ENCODE measurements at regions not wholly inside any gene's neighbourhood (a gene's known extent, or its start where the extent isn't known, plus 50 kb on each side); places are given as distances from the start of the nearest gene placed in this dataset.

- TF ChIP-seq CTCF (IDR thresholded peaks at IDR 0.05; ENCODE audit: insufficient read depth, missing control alignments), result no peak
- DNase-seq (ENCODE audit: insufficient read length, low spot score) (no peak), FAIRE-seq (no peak)
Observed at GRCh38 chr7:46468753-46469356, 547.8 kb upstream of the IGFBP3 start.

- no peak for TF ChIP-seq CTCF (IDR thresholded peaks at IDR 0.05; ENCODE audit: insufficient read depth, missing control alignments)
- DNase-seq (ENCODE audit: insufficient read length, low spot score) (no peak), FAIRE-seq (no peak)
Observed at GRCh38 chr7:46463170-46463569, 542.1 kb upstream of the IGFBP3 start.

- no peak for TF ChIP-seq CTCF (IDR thresholded peaks at IDR 0.05; ENCODE audit: insufficient read depth, missing control alignments)
- DNase-seq (ENCODE audit: insufficient read length, low spot score) (no peak), FAIRE-seq (no peak)
Observed at GRCh38 chr7:46461334-46461777, 540.3 kb upstream of the IGFBP3 start.

- no peak for TF ChIP-seq CTCF (IDR thresholded peaks at IDR 0.05; ENCODE audit: insufficient read depth, missing control alignments)
- DNase-seq (ENCODE audit: insufficient read length, low spot score) (no peak), FAIRE-seq (no peak)
Observed at GRCh38 chr7:46459942-46460341, 538.9 kb upstream of the IGFBP3 start.

GRCh38 chr7:46454816-46455215 is 533.7 kb upstream of the IGFBP3 start:
- DNase-seq (ENCODE audit: insufficient read length, low spot score) (no peak), FAIRE-seq (no peak)
- TF ChIP-seq CTCF (IDR thresholded peaks at IDR 0.05; ENCODE audit: insufficient read depth, missing control alignments), result no peak

- FAIRE-seq (no peak), DNase-seq (ENCODE audit: insufficient read length, low spot score) (no peak)
- TF ChIP-seq CTCF (IDR thresholded peaks at IDR 0.05; ENCODE audit: insufficient read depth, missing control alignments), result no peak
Observed at GRCh38 chr7:46452561-46453135, 531.6 kb upstream of the IGFBP3 start.

GRCh38 chr7:46451846-46452245 is 530.8 kb upstream of the IGFBP3 start:
- DNase-seq (ENCODE audit: insufficient read length, low spot score) (no peak), FAIRE-seq (no peak)
- no peak for TF ChIP-seq CTCF (IDR thresholded peaks at IDR 0.05; ENCODE audit: insufficient read depth, missing control alignments)
